ENCODE measurements at regions not wholly inside any gene's neighbourhood (a gene's known extent, or its start where the extent isn't known, plus 50 kb on each side); places are given as distances from the start of the nearest gene placed in this dataset.

- TF ChIP-seq CTCF (optimal IDR thresholded peaks at IDR 0.05 in 1 of 3, IDR thresholded peaks at IDR 0.05 in 1 of 3, conservative IDR thresholded peaks at IDR 0.05 in 1 of 3; ENCODE audit: extremely low read depth in 1 of 3, insufficient read depth in 2 of 3, low read length in 3 of 3): no peak
- TF ChIP-seq EZH2 (IDR thresholded peaks at IDR 0.05; ENCODE audit: low read length): no peak
Measured at GRCh38 chr2:83104202-83104601, 1354.9 kb downstream of the SUCLG1 start.
